HEK293 (cell line): ENCODE measurements at regions not wholly inside any gene's neighbourhood (a gene's known extent, or its start where the extent isn't known, plus 50 kb on each side); places are given as distances from the start of the nearest gene placed in this dataset.

Experiments
- CTCF ChIA-PET: fragments of 350-600 bp; formaldehyde crosslinking; extraction: SDS; loops from one replicate; lab custom pipeline; 2021; ENCODE audit warnings: antibody characterized with exemption; lab: Yijun Ruan, JAX
- POLR2A ChIA-PET: fragments of 300-600 bp; formaldehyde crosslinking; extraction: SDS; loops from one replicate; lab custom pipeline; 2020; ENCODE audit warnings: antibody characterized with exemption, inconsistent platforms; lab: Yijun Ruan, JAX
- H3K27ac ChIP-seq: fragments of 200-500 bp; sonication (Bioruptor generic); 2 replicates; pipeline ENCODE4 v1.5.1; 2014; ENCODE audit warnings: low read depth, low read length, control low read depth, inconsistent platforms; ENCODE audit errors: extremely low read depth
- H3K36me3 ChIP-seq, 2 experiments: fragments of 200-500 bp in 1 of 2; sonication (Bioruptor generic) in 1 of 2; 1 replicate in 1 of 2; 2 replicates in 1 of 2; pipeline ENCODE4 v1.5.1; 2014 to 2017; ENCODE audit warnings: inconsistent platforms in 2 of 2, low read length in 2 of 2; ENCODE audit not compliant: control insufficient read depth in 2 of 2, insufficient read depth in 1 of 2
- H3K4me1 ChIP-seq: fragments of 200-500 bp; sonication (Bioruptor generic); 2 replicates; pipeline ENCODE4 v1.5.1; 2014; ENCODE audit warnings: mild to moderate bottlenecking, low read length, inconsistent platforms; ENCODE audit not compliant: control insufficient read depth, insufficient read depth
- H3K4me3 ChIP-seq: 2 replicates; pipeline ENCODE4 v1.5.1; 2011; ENCODE audit warnings: low read depth, mild to moderate bottlenecking, control low read depth, low read length, moderate library complexity
- H3K9me3 ChIP-seq: fragments of 200-500 bp; sonication (Bioruptor generic); 2 replicates; pipeline ENCODE4 v1.5.1; 2014; ENCODE audit warnings: low read depth, low read length, inconsistent platforms; ENCODE audit not compliant: control insufficient read depth, insufficient read depth
- BCL11A ChIP-seq: fragments of 450-650 bp; formaldehyde crosslinking; IDR thresholded peaks from 2 replicates; pipeline ENCODE4 v1.5.1; 2016; ENCODE audit warnings: low read depth, missing biosample characterization, missing genetic modification characterization
- MYNN ChIP-seq: fragments of 450-650 bp; formaldehyde crosslinking; IDR thresholded peaks from 2 replicates; pipeline ENCODE4 v1.5.1; 2016; ENCODE audit warnings: missing biosample characterization, missing genetic modification characterization, borderline replicate concordance
- OSR2 ChIP-seq: fragments of 450-650 bp; formaldehyde crosslinking; IDR thresholded peaks from 2 replicates; pipeline ENCODE4 v1.5.1; 2016; ENCODE audit warnings: missing biosample characterization, missing genetic modification characterization
- REST ChIP-seq: fragments of 450-650 bp; formaldehyde crosslinking; IDR thresholded peaks from 2 replicates; pipeline ENCODE4 v1.5.1; 2016; ENCODE audit warnings: missing biosample characterization, missing genetic modification characterization
- SCRT1 ChIP-seq: fragments of 450-650 bp; formaldehyde crosslinking; IDR thresholded peaks from 2 replicates; pipeline ENCODE4 v1.5.1; 2016; ENCODE audit warnings: missing biosample characterization, missing genetic modification characterization, borderline replicate concordance
- ZNF266 ChIP-seq: fragments of 450-650 bp; formaldehyde crosslinking; IDR thresholded peaks from 2 replicates; pipeline ENCODE4 v1.5.1; 2016; ENCODE audit warnings: missing biosample characterization, missing genetic modification characterization, low read depth
- ZNF292 ChIP-seq: fragments of 450-650 bp; formaldehyde crosslinking; IDR thresholded peaks from 2 replicates; pipeline ENCODE4 v1.5.1; 2016; ENCODE audit warnings: low read depth, missing biosample characterization, missing genetic modification characterization, borderline replicate concordance
- ZNF560 ChIP-seq: fragments of 450-650 bp; formaldehyde crosslinking; IDR thresholded peaks from 2 replicates; pipeline ENCODE4 v1.5.1; 2017; ENCODE audit warnings: missing biosample characterization, missing genetic modification characterization, borderline replicate concordance
- ZNF561 ChIP-seq: fragments of 450-650 bp; IDR thresholded peaks from 2 replicates; pipeline ENCODE4 v1.5.1; 2018; ENCODE audit warnings: missing biosample characterization, missing genetic modification characterization, borderline replicate concordance
- ZNF585B ChIP-seq: fragments of 450-650 bp; formaldehyde crosslinking; IDR thresholded peaks from 2 replicates; pipeline ENCODE4 v1.5.1; 2016; ENCODE audit warnings: missing biosample characterization, missing genetic modification characterization
- ZNF621 ChIP-seq: fragments of 450-650 bp; formaldehyde crosslinking; IDR thresholded peaks from 2 replicates; pipeline ENCODE4 v1.5.1; 2017; ENCODE audit warnings: missing biosample characterization, missing genetic modification characterization
- ZNF639 ChIP-seq: fragments of 450-650 bp; formaldehyde crosslinking; IDR thresholded peaks from 2 replicates; pipeline ENCODE4 v1.5.1; 2016; ENCODE audit warnings: missing biosample characterization, missing genetic modification characterization
- ZNF677 ChIP-seq: fragments of 450-650 bp; IDR thresholded peaks from 2 replicates; pipeline ENCODE4 v1.5.0; 2018; ENCODE audit warnings: missing biosample characterization, mild to moderate bottlenecking, missing genetic modification characterization, moderate library complexity
- ZNF777 ChIP-seq: fragments of 450-650 bp; formaldehyde crosslinking; IDR thresholded peaks from 2 replicates; pipeline ENCODE4 v1.5.1; 2017; ENCODE audit warnings: missing biosample characterization, missing genetic modification characterization, borderline replicate concordance
- ZNF837 ChIP-seq: fragments of 450-650 bp; formaldehyde crosslinking; IDR thresholded peaks from 2 replicates; pipeline ENCODE4 v1.5.1; 2016; ENCODE audit warnings: missing biosample characterization, missing genetic modification characterization
- ZNF843 ChIP-seq: fragments of 450-650 bp; formaldehyde crosslinking; IDR thresholded peaks from 2 replicates; pipeline ENCODE4 v1.5.1; 2016; ENCODE audit warnings: missing biosample characterization, missing genetic modification characterization
- TF ChIP-seq, protein P1 (sequence below): fragments of 450-650 bp; formaldehyde crosslinking; IDR thresholded peaks from 2 replicates; pipeline ENCODE4; 2016; ENCODE audit warnings: missing biosample characterization, missing genetic modification characterization
- TF ChIP-seq, protein P2 (sequence below): fragments of 450-650 bp; IDR thresholded peaks from 2 replicates; pipeline ENCODE4 v1.5.1; 2018; ENCODE audit warnings: missing biosample characterization, mild to moderate bottlenecking, missing genetic modification characterization

DNA sequence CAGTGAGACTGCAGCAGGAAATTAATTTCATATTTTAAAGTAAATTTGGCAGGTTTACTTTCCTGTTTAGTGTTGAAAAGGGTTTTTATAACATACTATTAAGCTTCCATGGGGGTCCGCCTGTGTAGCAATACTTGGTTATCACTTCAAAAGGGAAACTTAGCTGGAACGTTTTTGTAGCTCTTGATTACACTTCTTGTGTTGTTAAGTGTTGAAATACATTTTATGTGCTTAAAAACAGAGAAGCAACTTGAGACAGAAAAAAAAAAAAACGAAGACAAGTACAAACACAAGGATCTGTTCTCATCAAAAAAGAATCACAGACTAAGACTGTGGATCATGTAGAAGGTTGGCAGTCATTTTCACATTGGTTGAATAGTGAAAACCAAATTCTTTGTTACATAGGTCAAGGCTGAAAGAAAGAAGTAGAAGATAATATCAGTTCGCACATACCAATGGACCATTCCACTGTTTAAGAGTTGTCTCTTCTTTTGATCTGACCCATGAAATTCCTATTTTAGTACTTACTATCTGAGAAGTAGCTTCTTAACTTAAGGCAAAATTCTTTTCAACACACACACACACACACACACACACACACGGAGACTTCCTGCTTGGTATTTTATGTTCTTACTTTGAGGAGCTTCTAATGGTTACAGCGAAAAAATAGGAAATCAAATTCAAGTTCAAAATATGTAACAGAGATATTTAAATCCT lies 113.9 kb upstream of the SLC35B3 start (continued):
- no peak for TF ChIP-seq OSR2 (tag by site-specific recombination)
- TF ChIP-seq, all 188 proteins: peak for 0

DNA sequence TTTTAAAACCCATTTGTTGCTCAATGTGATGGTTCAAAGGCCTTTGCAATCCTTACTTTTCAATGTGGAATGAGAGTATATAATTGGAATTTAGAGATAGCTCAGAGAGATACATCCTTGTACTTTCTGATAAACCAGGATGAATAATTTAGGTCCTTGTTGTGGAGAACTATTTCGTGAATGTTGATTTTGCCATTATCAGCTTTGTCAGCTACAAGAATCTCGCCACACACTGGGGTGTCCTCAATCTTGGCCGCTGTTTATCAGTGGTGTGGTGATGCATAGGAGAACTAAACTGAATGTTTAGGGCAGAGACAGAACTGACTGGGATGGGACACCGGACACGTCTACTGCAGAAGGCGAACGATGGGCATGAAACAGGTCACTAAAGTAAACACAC lies 111.2 kb upstream of the SLC35B3 start:
- H3K4me3 ChIP-seq, result no peak overlapping the region
- no peaks in the 10 kb centered on the region for H3K36me3 ChIP-seq
- H3K4me1 ChIP-seq, result no peaks in the 10 kb centered on the region
- H3K9me3 ChIP-seq, result no peaks in the 10 kb centered on the region
- ChIA-PET CTCF (interaction anchor here (0.6 to 1.1 kb wide), 2 partner anchors 65 to 202 kb away, joined by 3 to 4 read pairs; no protein-coding TSS in a partner anchor), POLR2A (no interaction called here)
- H3K27ac ChIP-seq, result no peak overlapping the region
- no peak for TF ChIP-seq ZNF560 (tag by site-specific recombination)
- no peak for TF ChIP-seq ZNF266
- TF ChIP-seq REST (tag by site-specific recombination), result no peak
- no peak for TF ChIP-seq ZNF677 (tag by site-specific recombination)
- TF ChIP-seq SCRT1 (tag by site-specific recombination), result no peak
- TF ChIP-seq ZNF292 (tag by site-specific recombination), result no peak

- TF ChIP-seq ZNF837 (tag by site-specific recombination), result no peak
- no peak for TF ChIP-seq ZNF639 (tag by site-specific recombination)
- TF ChIP-seq ZNF843 (tag by site-specific recombination), result no peak
- TF ChIP-seq, protein P1, sequence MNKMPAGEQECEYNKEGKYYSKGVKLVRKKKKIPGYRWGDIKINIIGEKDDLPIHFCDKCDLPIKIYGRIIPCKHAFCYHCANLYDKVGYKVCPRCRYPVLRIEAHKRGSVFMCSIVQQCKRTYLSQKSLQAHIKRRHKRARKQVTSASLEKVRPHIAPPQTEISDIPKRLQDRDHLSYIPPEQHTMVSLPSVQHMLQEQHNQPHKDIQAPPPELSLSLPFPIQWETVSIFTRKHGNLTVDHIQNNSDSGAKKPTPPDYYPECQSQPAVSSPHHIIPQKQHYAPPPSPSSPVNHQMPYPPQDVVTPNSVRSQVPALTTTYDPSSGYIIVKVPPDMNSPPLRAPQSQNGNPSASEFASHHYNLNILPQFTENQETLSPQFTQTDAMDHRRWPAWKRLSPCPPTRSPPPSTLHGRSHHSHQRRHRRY (tag by site-specific recombination), result no peak
- TF ChIP-seq, protein P2, sequence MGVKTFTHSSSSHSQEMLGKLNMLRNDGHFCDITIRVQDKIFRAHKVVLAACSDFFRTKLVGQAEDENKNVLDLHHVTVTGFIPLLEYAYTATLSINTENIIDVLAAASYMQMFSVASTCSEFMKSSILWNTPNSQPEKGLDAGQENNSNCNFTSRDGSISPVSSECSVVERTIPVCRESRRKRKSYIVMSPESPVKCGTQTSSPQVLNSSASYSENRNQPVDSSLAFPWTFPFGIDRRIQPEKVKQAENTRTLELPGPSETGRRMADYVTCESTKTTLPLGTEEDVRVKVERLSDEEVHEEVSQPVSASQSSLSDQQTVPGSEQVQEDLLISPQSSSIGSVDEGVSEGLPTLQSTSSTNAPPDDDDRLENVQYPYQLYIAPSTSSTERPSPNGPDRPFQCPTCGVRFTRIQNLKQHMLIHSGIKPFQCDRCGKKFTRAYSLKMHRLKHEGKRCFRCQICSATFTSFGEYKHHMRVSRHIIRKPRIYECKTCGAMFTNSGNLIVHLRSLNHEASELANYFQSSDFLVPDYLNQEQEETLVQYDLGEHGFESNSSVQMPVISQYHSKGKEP, result no peak
- no peak for TF ChIP-seq MYNN (tag by site-specific recombination)
- TF ChIP-seq ZNF561 (tag by site-specific recombination), result no peak
- no peak for TF ChIP-seq ZNF621 (tag by site-specific recombination)
- no peak for TF ChIP-seq BCL11A (tag by site-specific recombination)
- no peak for TF ChIP-seq ZNF585B (tag by site-specific recombination)
- no peak for TF ChIP-seq ZNF777 (tag by site-specific recombination)
- Histone ChIP-seq H3K36me3 (no peaks in the 10 kb centered on the region), H3K4me1 (no peaks in the 10 kb centered on the region), H3K9me3 (no peaks in the 10 kb centered on the region), H3K4me3 (no peak overlapping the region), H3K27ac (no peak overlapping the region; the same call in 1 of the 2 replicates)
- ChIA-PET CTCF (interaction anchor here (1.1 kb wide), 1 partner anchor 64 kb away, joined by 3 read pairs; no protein-coding TSS in a partner anchor), POLR2A (no interaction called here)
These were observed 110.0 kb upstream of the SLC35B3 start for GRCh38 chr6:8545336-8545735.
